Mesenchymal stem cell (in vitro differentiated cells and primary cell): ENCODE measurements at regions not wholly inside any gene's neighbourhood (a gene's known extent, or its start where the extent isn't known, plus 50 kb on each side); places are given as distances from the start of the nearest gene placed in this dataset. TPM values are rescaled to one million over a fixed set of nuclear protein-coding genes. Genes with fewer than 3 reads are reported as not detected.

Experiments used
- DNase-seq: peaks from one replicate; pipeline ENCODE4 v3.0.0-alpha.2; 2013
- H2AFZ ChIP-seq: one replicate; pipeline ENCODE4 v1.6.1; 2013; ENCODE audit warnings: low read depth, mild to moderate bottlenecking, control low read depth, inconsistent platforms, low read length, moderate library complexity
- H2AK5ac ChIP-seq: 2 replicates; pipeline ENCODE4 v1.6.1; 2013; ENCODE audit warnings: low read length, moderate library complexity, mild to moderate bottlenecking, inconsistent platforms; ENCODE audit not compliant: severe bottlenecking
- H2BK120ac ChIP-seq: one replicate; pipeline ENCODE4 v1.6.1; 2013; ENCODE audit warnings: low read depth, mild to moderate bottlenecking, inconsistent platforms, low read length, moderate library complexity
- H2BK12ac ChIP-seq, 2 experiments: one replicate each; pipeline ENCODE4 v1.6.1; 2013; ENCODE audit warnings: inconsistent platforms in 2 of 2, low read length in 2 of 2, mild to moderate bottlenecking in 2 of 2, moderate library complexity in 2 of 2, control low read depth in 1 of 2
- H2BK15ac ChIP-seq: one replicate; pipeline ENCODE4 v1.6.1; 2013; ENCODE audit warnings: mild to moderate bottlenecking, low read depth, inconsistent platforms; ENCODE audit not compliant: poor library complexity, severe bottlenecking
- H2BK5ac ChIP-seq: 2 replicates; pipeline ENCODE4 v1.6.1; 2013; ENCODE audit warnings: low read depth, mild to moderate bottlenecking, low read length, control low read depth, inconsistent platforms; ENCODE audit not compliant: poor library complexity, severe bottlenecking
- H3K14ac ChIP-seq, 2 experiments: one replicate each; pipeline ENCODE4 v1.6.1; 2013; ENCODE audit warnings: inconsistent platforms in 2 of 2, low read length in 2 of 2, control low read depth in 1 of 2, mild to moderate bottlenecking in 1 of 2, moderate library complexity in 1 of 2
- H3K18ac ChIP-seq, 2 experiments: one replicate each; pipeline ENCODE4 v1.6.1; 2013; ENCODE audit warnings: inconsistent platforms in 2 of 2, low read length in 2 of 2, control low read depth in 1 of 2, low read depth in 1 of 2, mild to moderate bottlenecking in 1 of 2
- H3K23ac ChIP-seq, 2 experiments: one replicate each; pipeline ENCODE4 v1.6.1; 2013; ENCODE audit warnings: inconsistent platforms in 2 of 2, low read length in 2 of 2, mild to moderate bottlenecking in 2 of 2, moderate library complexity in 2 of 2, control low read depth in 1 of 2
- H3K27ac ChIP-seq: 2 replicates; pipeline ENCODE4 v1.5.1; 2013; ENCODE audit warnings: mild to moderate bottlenecking, moderate library complexity, low read length, control low read depth, inconsistent platforms; ENCODE audit not compliant: poor library complexity, severe bottlenecking
- H3K27me3 ChIP-seq, 2 experiments: 2 replicates each; pipeline versions ENCODE4 v1.6.1 to v1.7.0; 2013; ENCODE audit warnings: low read length in 2 of 2, mild to moderate bottlenecking in 2 of 2, moderate library complexity in 2 of 2, control low read depth in 1 of 2, inconsistent platforms in 1 of 2; ENCODE audit not compliant: control insufficient read depth in 1 of 2, insufficient read depth in 1 of 2
- H3K36me3 ChIP-seq, 2 experiments: 2 replicates each; pipeline versions ENCODE4 v1.6.1 to v1.7.0; 2013; ENCODE audit warnings: low read length in 2 of 2, control low read depth in 1 of 2, inconsistent platforms in 1 of 2, low read depth in 1 of 2, mild to moderate bottlenecking in 1 of 2; ENCODE audit not compliant: insufficient read depth in 2 of 2, control insufficient read depth in 1 of 2
- H3K4ac ChIP-seq, 2 experiments: one replicate each; pipeline ENCODE4 v1.6.1; 2013; ENCODE audit warnings: inconsistent platforms in 2 of 2, low read length in 2 of 2, mild to moderate bottlenecking in 2 of 2, moderate library complexity in 2 of 2, control low read depth in 1 of 2, low read depth in 1 of 2
- H3K4me1 ChIP-seq: 2 replicates; pipeline ENCODE4 v1.6.1; 2013; ENCODE audit warnings: low read depth, low read length, control low read depth; ENCODE audit not compliant: control insufficient read depth, insufficient read depth
- H3K4me2 ChIP-seq: 2 replicates; pipeline ENCODE4 v1.6.1; 2013; ENCODE audit warnings: low read length, mild to moderate bottlenecking, inconsistent platforms; ENCODE audit not compliant: poor library complexity, severe bottlenecking
- H3K4me3 ChIP-seq, 2 experiments: 2 replicates each; pipeline versions ENCODE4 v1.5.1 to v1.7.0; 2013; ENCODE audit warnings: low read length in 2 of 2, mild to moderate bottlenecking in 2 of 2, control low read depth in 1 of 2, low read depth in 1 of 2; ENCODE audit not compliant: insufficient read depth in 1 of 2
- H3K79me1 ChIP-seq: replicated peaks from 2 replicates; pipeline ENCODE4 v1.6.1; 2013; ENCODE audit warnings: mild to moderate bottlenecking, control low read depth, low read length, inconsistent platforms; ENCODE audit not compliant: poor library complexity, severe bottlenecking
- H3K9ac ChIP-seq: 2 replicates; pipeline ENCODE4 v1.7.0; 2013; ENCODE audit warnings: mild to moderate bottlenecking, low read length, moderate library complexity
- H3K9me3 ChIP-seq: 2 replicates; pipeline ENCODE4 v1.7.0; 2013; ENCODE audit warnings: mild to moderate bottlenecking, low read length; ENCODE audit not compliant: control insufficient read depth
- H4K8ac ChIP-seq: one replicate; pipeline ENCODE4 v1.6.1; 2013; ENCODE audit warnings: inconsistent platforms, mild to moderate bottlenecking, low read length, moderate library complexity
- H4K91ac ChIP-seq: one replicate; pipeline ENCODE4 v1.6.1; 2013; ENCODE audit warnings: mild to moderate bottlenecking, low read length, inconsistent platforms
- WGBS: methylation state at CpG from one replicate; pipeline ENCODE4 v1.1.7; 2013; ENCODE audit warnings: mixed read lengths; 5-methylcytosine and 5-hydroxymethylcytosine counted together
- small RNA-seq: library from polyadenylated mRNA; stranded (forward); fragments of <200 nt; extraction: miRNeasy Mini kit (QIAGEN cat#:217004); gene quantifications from one replicate; pipeline ENCODE3, GENCODE V24; 2013; ENCODE audit warnings: low read depth

DNA sequence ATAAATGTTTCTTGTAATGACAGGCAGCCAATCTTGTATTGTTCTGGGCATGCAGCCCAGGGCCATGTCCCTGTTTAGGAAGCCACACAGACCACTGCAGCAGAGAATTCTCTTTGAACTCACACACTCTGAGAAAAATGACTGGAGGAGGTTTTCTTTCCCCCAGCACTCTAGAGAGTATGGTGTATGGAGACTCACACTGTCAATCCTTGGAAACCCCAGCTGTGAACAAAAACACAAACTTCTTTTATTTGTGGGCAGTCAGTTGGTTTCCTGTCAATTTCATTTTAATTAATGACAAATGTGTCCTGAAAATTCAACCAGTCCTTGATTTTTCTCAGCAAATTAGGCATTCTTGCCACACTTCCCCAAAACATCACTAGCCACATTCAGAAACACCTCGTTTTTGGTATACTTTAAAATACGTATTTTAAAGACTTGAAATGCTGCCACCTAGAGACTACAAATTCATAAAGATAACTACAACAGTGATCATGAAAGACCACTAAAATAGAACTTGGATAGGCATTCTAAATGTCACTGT is 52.9 kb upstream of the UFL1 start:
- no peak overlapping the region for H3K27ac ChIP-seq
- no peak overlapping the region for H4K8ac ChIP-seq
- H2AFZ ChIP-seq, result no peak overlapping the region
- no peaks in the 10 kb centered on the region for H3K4me1 ChIP-seq
- no peak overlapping the region for H3K9ac ChIP-seq
- no peak overlapping the region for H3K18ac ChIP-seq
- H3K14ac ChIP-seq, result no peak overlapping the region
- H2BK120ac ChIP-seq, result no peak overlapping the region
- H2BK15ac ChIP-seq, result no peak overlapping the region
- no peak overlapping the region for H2BK5ac ChIP-seq
- no peak overlapping the region for H4K91ac ChIP-seq
- H3K79me1 ChIP-seq, result no peaks in the 10 kb centered on the region
- no peak overlapping the region for H3K4me3 ChIP-seq
- H2AK5ac ChIP-seq, result no peak overlapping the region
- H3K27me3 ChIP-seq, result no peaks in the 10 kb centered on the region
- no peak overlapping the region for H3K23ac ChIP-seq
- WGBS, result no CpG with 5 or more reads among the region's 2 CpGs
- no peak for DNase-seq
- H3K4ac ChIP-seq, result no peak overlapping the region
- no peaks in the 10 kb centered on the region for H3K9me3 ChIP-seq
- no peak overlapping the region for H3K4me2 ChIP-seq
- no peak overlapping the region for H2BK12ac ChIP-seq
- H3K36me3 ChIP-seq, result no peaks in the 10 kb centered on the region

DNA sequence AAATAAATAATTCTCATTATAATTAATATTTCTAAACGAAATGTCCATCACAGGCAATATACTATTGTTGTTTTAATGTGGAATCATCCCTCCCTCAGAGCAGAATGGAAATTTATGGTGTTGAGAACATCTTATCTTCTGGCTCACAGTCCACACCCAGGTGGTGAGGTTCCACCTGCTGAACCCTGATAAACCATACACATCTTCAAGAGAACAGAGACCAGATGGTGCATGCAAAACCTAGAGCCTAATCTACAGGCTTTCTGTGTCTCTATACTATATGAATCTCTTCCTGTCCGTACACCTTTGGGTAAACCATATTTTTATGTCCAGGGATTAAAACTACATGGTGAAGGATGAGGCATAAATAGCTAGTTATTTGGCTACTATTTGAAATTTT is 52.3 kb upstream of the UFL1 start:
- H2BK120ac ChIP-seq, result no peak overlapping the region
- no peak overlapping the region for H3K4me3 ChIP-seq
- H3K27ac ChIP-seq, result no peak overlapping the region
- no peak for DNase-seq
- H3K79me1 ChIP-seq, result no peaks in the 10 kb centered on the region
- H3K9me3 ChIP-seq, result no peaks in the 10 kb centered on the region
- no peak overlapping the region for H3K9ac ChIP-seq
- H2BK12ac ChIP-seq, result no peak overlapping the region
- no peak overlapping the region for H4K8ac ChIP-seq
- no peak overlapping the region for H3K4me2 ChIP-seq
- H3K14ac ChIP-seq, result no peak overlapping the region
- no peaks in the 10 kb centered on the region for H3K36me3 ChIP-seq
- no peak overlapping the region for H3K18ac ChIP-seq
- H3K23ac ChIP-seq, result no peak overlapping the region
- no peak overlapping the region for H4K91ac ChIP-seq
- H3K4me1 ChIP-seq, result no peaks in the 10 kb centered on the region
- no peak overlapping the region for H2AFZ ChIP-seq
- no peak overlapping the region for H2BK5ac ChIP-seq
- H3K27me3 ChIP-seq, result no peaks in the 10 kb centered on the region
- H3K4ac ChIP-seq, result no peak overlapping the region
- WGBS, result no CpG with 5 or more reads among the region's 2 CpGs
- no peak overlapping the region for H2AK5ac ChIP-seq
- no peak overlapping the region for H2BK15ac ChIP-seq

DNA sequence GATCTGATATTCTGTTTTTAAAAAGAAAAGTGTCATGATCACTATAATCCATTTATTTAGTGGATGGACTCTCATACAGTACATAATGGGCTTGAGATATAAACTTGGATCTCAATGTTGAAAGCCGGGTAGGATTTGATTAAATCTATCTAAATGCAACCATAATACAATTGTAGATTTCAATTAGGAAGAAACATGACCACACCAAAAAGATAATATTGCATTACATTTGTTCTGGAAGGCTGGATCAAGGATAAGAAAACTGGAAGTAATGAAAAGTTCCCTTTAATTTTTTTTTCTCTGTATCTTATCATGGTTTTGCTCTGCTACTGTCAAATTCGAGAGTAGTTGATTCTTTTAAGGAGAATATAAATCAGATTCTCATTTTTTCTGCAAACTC is 51.3 kb upstream of the UFL1 start:
- Histone ChIP-seq H3K79me1 (no peaks in the 10 kb centered on the region), H2BK15ac (no peak overlapping the region), H3K4me3 (no peak overlapping the region), H3K18ac (no peak overlapping the region), H2BK5ac (no peak overlapping the region), H4K91ac (no peak overlapping the region), H2BK120ac (no peak overlapping the region), H3K23ac (no peak overlapping the region), H2AFZ (no peak overlapping the region), H3K9me3 (no peaks in the 10 kb centered on the region), H3K4me2 (no peak overlapping the region), H2BK12ac (no peak overlapping the region), H3K27me3 (no peaks in the 10 kb centered on the region), H3K36me3 (no peaks in the 10 kb centered on the region), H3K27ac (no peak overlapping the region), H3K4me1 (no peaks in the 10 kb centered on the region), H3K14ac (no peak overlapping the region), H2AK5ac (no peak overlapping the region), H3K4ac (no peak overlapping the region), H4K8ac (no peak overlapping the region), H3K9ac (no peak overlapping the region)
- DNase-seq, result no peak
- no CpG with 5 or more reads among the region's 2 CpGs for WGBS

Small RNA genes in the stretch of these regions (small RNA-seq; reads per million reads assigned to genes)
- gene RN7SL797P, result not detected
